ENCODE measurements at regions not wholly inside any gene's neighbourhood (a gene's known extent, or its start where the extent isn't known, plus 50 kb on each side); places are given as distances from the start of the nearest gene placed in this dataset.
"Not testable (repeated sequence)": the region's sequence is repeated elsewhere in the genome, so short reads cannot be mapped to it uniquely, and the experiment has no call there.

DNA sequence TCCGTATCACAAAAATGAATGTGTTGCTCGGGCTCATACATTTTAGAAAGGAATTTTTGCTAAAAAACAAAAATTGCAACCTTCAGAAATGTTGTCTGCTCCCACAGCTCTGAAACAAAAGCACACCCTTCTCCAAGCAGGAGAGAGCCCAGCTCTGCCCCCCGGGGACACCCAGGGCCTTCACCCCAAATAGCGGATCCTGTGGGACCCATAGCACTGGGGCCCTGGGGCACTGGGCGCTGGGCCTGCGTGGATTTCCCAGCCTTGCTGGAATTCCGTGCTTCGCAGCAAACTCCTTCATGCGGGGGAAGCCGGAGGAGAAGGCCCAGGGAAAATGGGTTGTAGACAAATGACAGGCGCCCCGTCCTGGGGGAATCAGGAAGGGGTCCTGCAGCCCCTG, 50.5 kb upstream of the SFSWAP start:
- not testable (repeated sequence) for TF ChIP-seq POLR2A (IDR thresholded peaks at IDR 0.05)
- TF ChIP-seq, protein P1, sequence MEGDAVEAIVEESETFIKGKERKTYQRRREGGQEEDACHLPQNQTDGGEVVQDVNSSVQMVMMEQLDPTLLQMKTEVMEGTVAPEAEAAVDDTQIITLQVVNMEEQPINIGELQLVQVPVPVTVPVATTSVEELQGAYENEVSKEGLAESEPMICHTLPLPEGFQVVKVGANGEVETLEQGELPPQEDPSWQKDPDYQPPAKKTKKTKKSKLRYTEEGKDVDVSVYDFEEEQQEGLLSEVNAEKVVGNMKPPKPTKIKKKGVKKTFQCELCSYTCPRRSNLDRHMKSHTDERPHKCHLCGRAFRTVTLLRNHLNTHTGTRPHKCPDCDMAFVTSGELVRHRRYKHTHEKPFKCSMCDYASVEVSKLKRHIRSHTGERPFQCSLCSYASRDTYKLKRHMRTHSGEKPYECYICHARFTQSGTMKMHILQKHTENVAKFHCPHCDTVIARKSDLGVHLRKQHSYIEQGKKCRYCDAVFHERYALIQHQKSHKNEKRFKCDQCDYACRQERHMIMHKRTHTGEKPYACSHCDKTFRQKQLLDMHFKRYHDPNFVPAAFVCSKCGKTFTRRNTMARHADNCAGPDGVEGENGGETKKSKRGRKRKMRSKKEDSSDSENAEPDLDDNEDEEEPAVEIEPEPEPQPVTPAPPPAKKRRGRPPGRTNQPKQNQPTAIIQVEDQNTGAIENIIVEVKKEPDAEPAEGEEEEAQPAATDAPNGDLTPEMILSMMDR (IDR thresholded peaks at IDR 0.05) = not testable (repeated sequence)

Data from uterus (tissue), 2 donors.